ENCODE measurements at regions not wholly inside any gene's neighbourhood (a gene's known extent, or its start where the extent isn't known, plus 50 kb on each side); places are given as distances from the start of the nearest gene placed in this dataset.
"Not testable (repeated sequence)": the region's sequence is repeated elsewhere in the genome, so short reads cannot be mapped to it uniquely, and the experiment has no call there.

- DNase-seq: no peak
Observed at GRCh38 chr6:51062166-51062722, 243.6 kb downstream of the TFAP2B start.

- DNase-seq: no peak
Observed at GRCh38 chr6:51077821-51078518, 259.3 kb downstream of the TFAP2B start.

- DNase-seq: no peak
Observed at GRCh38 chr6:51090343-51090742, 271.7 kb downstream of the TFAP2B start.

GRCh38 chr6:51093871-51094270, 275.2 kb downstream of the TFAP2B start:
- DNase-seq: no peak

GRCh38 chr6:51094271-51094670, 275.6 kb downstream of the TFAP2B start:
- no peak for DNase-seq

- no peak for DNase-seq
Observed at GRCh38 chr6:51098246-51098645, 279.6 kb downstream of the TFAP2B start.

GRCh38 chr6:51098791-51099190, 280.1 kb downstream of the TFAP2B start:
- no peak for DNase-seq

- DNase-seq: no peak
Observed at GRCh38 chr6:51099201-51099600, 280.5 kb downstream of the TFAP2B start.

- DNase-seq: no peak
Observed at GRCh38 chr6:51105357-51105756, 286.7 kb downstream of the TFAP2B start.

GRCh38 chr6:51107769-51108203, 289.1 kb downstream of the TFAP2B start:
- DNase-seq: no peak

- no peak for DNase-seq
Observed at GRCh38 chr6:51108563-51109234, 290.0 kb downstream of the TFAP2B start.

GRCh38 chr6:51112731-51113130, 294.1 kb downstream of the TFAP2B start:
- DNase-seq: no peak

GRCh38 chr6:51116723-51117122, 298.1 kb downstream of the TFAP2B start:
- DNase-seq: no peak

GRCh38 chr6:51118792-51119191, 300.1 kb downstream of the TFAP2B start:
- no peak for DNase-seq

- no peak for DNase-seq
Observed at GRCh38 chr6:51120016-51120415, 301.3 kb downstream of the TFAP2B start.

GRCh38 chr6:51121380-51121976, 302.8 kb downstream of the TFAP2B start:
- peak; percentile 23 for DNase-seq

- no peak for DNase-seq
Observed at GRCh38 chr6:51129043-51129442, 310.4 kb downstream of the TFAP2B start.

GRCh38 chr6:51137777-51138176, 319.1 kb downstream of the TFAP2B start:
- no peak for DNase-seq

- no peak for DNase-seq
Observed at GRCh38 chr6:51139950-51140385, 321.3 kb downstream of the TFAP2B start.

- DNase-seq: no peak
Observed at GRCh38 chr6:51141080-51141479, 322.4 kb downstream of the TFAP2B start.

GRCh38 chr6:51147756-51148155, 329.1 kb downstream of the TFAP2B start:
- no peak for DNase-seq

GRCh38 chr6:51152594-51152993, 333.9 kb downstream of the TFAP2B start:
- no peak for DNase-seq

- no peak for DNase-seq
Observed at GRCh38 chr6:51153109-51153508, 334.4 kb downstream of the TFAP2B start.

- not testable (repeated sequence) for DNase-seq
Observed at GRCh38 chr6:51154925-51155324, 336.3 kb downstream of the TFAP2B start.

All from NCI-H2171 (cell line).